Immature natural killer cell (primary cell): ENCODE measurements at regions not wholly inside any gene's neighbourhood (a gene's known extent, or its start where the extent isn't known, plus 50 kb on each side); places are given as distances from the start of the nearest gene placed in this dataset.

ENCODE experiments used
- DNase-seq, 3 donors: peaks; one replicate each; pipeline ENCODE4 v3.0.0; 2022; ENCODE audit warnings: mixed read lengths in 1 of 3
- H3K27ac Mint-ChIP-seq, 6 donors: one replicate each; pipeline ENCODE4 v1.8.0; 2020; ENCODE audit warnings: mixed read lengths in 6 of 6, mild to moderate bottlenecking in 5 of 6, inconsistent platforms in 4 of 6, moderate library complexity in 3 of 6
- H3K27me3 Mint-ChIP-seq, 3 donors: one replicate each; pipeline ENCODE4 v1.8.0; 2020 to 2021; ENCODE audit warnings: low read depth in 3 of 3, mild to moderate bottlenecking in 3 of 3, mixed read lengths in 3 of 3, moderate library complexity in 3 of 3, inconsistent platforms in 1 of 3
- H3K36me3 Mint-ChIP-seq, 3 donors: one replicate each; pipeline ENCODE4 v1.8.0; 2020; ENCODE audit warnings: mixed read lengths in 3 of 3, inconsistent platforms in 2 of 3, mild to moderate bottlenecking in 2 of 3
- H3K4me1 Mint-ChIP-seq, 2 donors: one replicate each; pipeline ENCODE4 v1.8.0; 2020; ENCODE audit warnings: inconsistent platforms in 2 of 2, mild to moderate bottlenecking in 2 of 2, mixed read lengths in 2 of 2, moderate library complexity in 1 of 2
- H3K4me3 Mint-ChIP-seq, 5 donors: one replicate each; pipeline ENCODE4 v1.8.0; 2020; ENCODE audit warnings: mild to moderate bottlenecking in 5 of 5, mixed read lengths in 5 of 5, inconsistent platforms in 3 of 5, moderate library complexity in 3 of 5
- H3K9me3 Mint-ChIP-seq, 6 donors: one replicate each; pipeline ENCODE4 v1.8.0; 2020; ENCODE audit warnings: mild to moderate bottlenecking in 6 of 6, mixed read lengths in 6 of 6, inconsistent platforms in 4 of 6, moderate library complexity in 3 of 6

GRCh38 chr1:219119839-219120238 lies 53.8 kb upstream of the LYPLAL1 start:
- H3K36me3 Mint-ChIP-seq: no peaks in the 10 kb centered on the region
- no peak overlapping the region for H3K4me3 Mint-ChIP-seq
- H3K27ac Mint-ChIP-seq: no peak overlapping the region
- no peak for DNase-seq
- peaks cover 0 to 11% (median 2%) of the 10 kb centered on the region in 6 donors for H3K9me3 Mint-ChIP-seq
- no peaks in the 10 kb centered on the region for H3K4me1 Mint-ChIP-seq
- H3K27me3 Mint-ChIP-seq: peaks cover 0 to 1% (median 0%) of the 10 kb centered on the region in 3 donors

GRCh38 chr1:219120624-219121544 lies 52.8 kb upstream of the LYPLAL1 start:
- DNase-seq: no peak
- Mint-ChIP-seq H3K4me1 (no peaks in the 10 kb centered on the region), H3K36me3 (no peaks in the 10 kb centered on the region), H3K9me3 (peaks cover 0 to 11% (median 2%) of the 10 kb centered on the region in 6 donors), H3K27ac (no peak overlapping the region), H3K4me3 (no peak overlapping the region), H3K27me3 (peaks cover 0 to 1% (median 0%) of the 10 kb centered on the region in 3 donors)

GRCh38 chr1:219121679-219122078 lies 52.0 kb upstream of the LYPLAL1 start:
- no peak overlapping the region for H3K4me3 Mint-ChIP-seq
- H3K4me1 Mint-ChIP-seq: no peaks in the 10 kb centered on the region
- H3K27me3 Mint-ChIP-seq: peaks cover 0 to 1% (median 0%) of the 10 kb centered on the region in 3 donors
- no peak for DNase-seq
- H3K27ac Mint-ChIP-seq: no peak overlapping the region
- no peaks in the 10 kb centered on the region for H3K36me3 Mint-ChIP-seq
- peaks cover 0 to 13% (median 1%) of the 10 kb centered on the region in 6 donors for H3K9me3 Mint-ChIP-seq

- no peak overlapping the region for H3K27ac Mint-ChIP-seq
- peaks cover 0 to 1% (median 0%) of the 10 kb centered on the region in 3 donors for H3K27me3 Mint-ChIP-seq
- H3K4me1 Mint-ChIP-seq: no peaks in the 10 kb centered on the region
- H3K4me3 Mint-ChIP-seq: no peak overlapping the region
- H3K36me3 Mint-ChIP-seq: no peaks in the 10 kb centered on the region
- H3K9me3 Mint-ChIP-seq: peaks cover 0 to 6% (median 0%) of the 10 kb centered on the region in 6 donors
- no peak for DNase-seq
Observed at GRCh38 chr1:219123036-219123435, 50.6 kb upstream of the LYPLAL1 start.
